ENCODE measurements at regions not wholly inside any gene's neighbourhood (a gene's known extent, or its start where the extent isn't known, plus 50 kb on each side); places are given as distances from the start of the nearest gene placed in this dataset.

GRCh38 chr10:121325490-121326231 is 272.6 kb downstream of the FGFR2 start:
- TF ChIP-seq EZH2phosphoT487 (conservative IDR thresholded peaks at IDR 0.05; ENCODE audit: low read length) (no peak), CTCF (IDR thresholded peaks at IDR 0.05; ENCODE audit: insufficient read depth, low read length, poor library complexity, severe bottlenecking) (no peak)
